GM13976 (cell line): ENCODE measurements at regions not wholly inside any gene's neighbourhood (a gene's known extent, or its start where the extent isn't known, plus 50 kb on each side); places are given as distances from the start of the nearest gene placed in this dataset.
"Not testable (repeated sequence)": the region's sequence is repeated elsewhere in the genome, so short reads cannot be mapped to it uniquely, and the experiment has no call there.

Source experiments
- DNase-seq: peaks from one replicate; pipeline ENCODE4 v3.0.0; 2012; ENCODE audit warnings: low spot score
- in situ Hi-C: fragments of 300-500 bp; cut with MboI; formaldehyde crosslinking; loops from one replicate; pipeline ENCODE4 v1.12.0; 2022; ENCODE audit warnings: low sequenced_read_pairs, mixed read lengths, inconsistent platforms; ENCODE audit not compliant: unreplicated experiment
- TF ChIP-seq, protein P1 (sequence below): IDR thresholded peaks from 2 replicates; pipeline ENCODE4 v1.5.1; 2012; ENCODE audit warnings: borderline replicate concordance, mild to moderate bottlenecking; ENCODE audit not compliant: insufficient read depth; ENCODE audit errors: extremely low read depth, missing control alignments, control extremely low read depth

DNA sequence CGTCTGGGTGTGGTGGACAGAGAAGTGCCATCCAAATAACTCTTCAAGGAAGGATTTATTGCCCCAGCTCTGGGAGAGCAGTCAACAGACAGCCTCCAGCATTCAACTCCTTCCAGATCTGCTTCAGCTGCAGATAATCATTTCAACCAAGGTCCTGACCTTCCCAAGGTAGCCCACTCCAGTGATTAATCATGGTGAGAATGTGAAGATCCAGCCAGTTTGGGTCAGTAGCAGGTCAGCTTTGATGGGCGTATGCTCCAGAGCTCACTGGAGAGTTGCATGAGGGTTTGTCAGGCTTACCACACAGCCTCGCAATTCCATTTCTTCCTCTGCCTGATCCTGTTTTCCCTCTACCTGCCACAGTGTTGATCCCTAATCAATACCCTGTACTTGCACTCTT, 214.5 kb upstream of the ZRANB2 start:
- in situ Hi-C loops, result no loop called here
- no peak for DNase-seq
- TF ChIP-seq, protein P1, sequence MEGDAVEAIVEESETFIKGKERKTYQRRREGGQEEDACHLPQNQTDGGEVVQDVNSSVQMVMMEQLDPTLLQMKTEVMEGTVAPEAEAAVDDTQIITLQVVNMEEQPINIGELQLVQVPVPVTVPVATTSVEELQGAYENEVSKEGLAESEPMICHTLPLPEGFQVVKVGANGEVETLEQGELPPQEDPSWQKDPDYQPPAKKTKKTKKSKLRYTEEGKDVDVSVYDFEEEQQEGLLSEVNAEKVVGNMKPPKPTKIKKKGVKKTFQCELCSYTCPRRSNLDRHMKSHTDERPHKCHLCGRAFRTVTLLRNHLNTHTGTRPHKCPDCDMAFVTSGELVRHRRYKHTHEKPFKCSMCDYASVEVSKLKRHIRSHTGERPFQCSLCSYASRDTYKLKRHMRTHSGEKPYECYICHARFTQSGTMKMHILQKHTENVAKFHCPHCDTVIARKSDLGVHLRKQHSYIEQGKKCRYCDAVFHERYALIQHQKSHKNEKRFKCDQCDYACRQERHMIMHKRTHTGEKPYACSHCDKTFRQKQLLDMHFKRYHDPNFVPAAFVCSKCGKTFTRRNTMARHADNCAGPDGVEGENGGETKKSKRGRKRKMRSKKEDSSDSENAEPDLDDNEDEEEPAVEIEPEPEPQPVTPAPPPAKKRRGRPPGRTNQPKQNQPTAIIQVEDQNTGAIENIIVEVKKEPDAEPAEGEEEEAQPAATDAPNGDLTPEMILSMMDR, result no peak

DNA sequence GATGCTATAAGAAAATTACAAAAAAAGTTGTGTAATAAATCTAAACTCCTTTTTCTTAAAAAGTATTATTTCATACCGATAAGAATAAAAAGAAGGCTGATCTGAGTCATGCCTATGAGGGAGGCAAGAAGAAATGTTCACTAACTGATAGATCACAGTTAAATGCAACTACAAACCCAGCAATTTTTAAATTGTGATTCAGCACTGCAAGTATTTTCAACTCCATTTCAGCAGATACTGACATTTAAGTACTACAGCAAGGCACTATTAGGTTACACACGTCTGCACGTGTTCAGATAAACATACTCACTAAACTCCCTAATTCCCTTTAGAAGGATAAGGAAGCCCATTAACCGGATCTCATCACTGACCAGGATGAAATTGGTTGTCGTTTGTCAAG, 213.3 kb upstream of the ZRANB2 start:
- in situ Hi-C loops, result no loop called here
- TF ChIP-seq, protein P1, result no peak
- no peak for DNase-seq

DNA sequence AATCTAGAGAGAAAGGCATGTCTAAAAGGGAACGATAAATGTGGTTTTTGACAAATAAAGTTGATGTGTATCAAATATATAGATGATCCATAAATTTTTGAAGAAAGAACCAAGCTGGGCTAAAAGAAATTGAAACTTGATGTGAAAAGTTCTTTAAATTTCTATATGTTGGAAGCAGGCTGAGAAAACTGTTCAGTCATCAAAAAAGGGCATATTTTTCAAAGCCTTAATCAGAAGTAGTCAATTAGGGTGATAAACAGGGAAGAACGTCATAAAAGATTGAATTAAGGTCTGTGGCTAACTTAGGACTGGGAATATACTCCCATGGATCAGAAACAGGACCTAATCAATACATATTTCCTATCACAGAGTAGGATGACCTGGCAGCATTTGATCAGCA, 211.4 kb upstream of the ZRANB2 start:
- DNase-seq, result no peak
- in situ Hi-C loops, result no loop called here
- TF ChIP-seq, protein P1, result no peak

DNA sequence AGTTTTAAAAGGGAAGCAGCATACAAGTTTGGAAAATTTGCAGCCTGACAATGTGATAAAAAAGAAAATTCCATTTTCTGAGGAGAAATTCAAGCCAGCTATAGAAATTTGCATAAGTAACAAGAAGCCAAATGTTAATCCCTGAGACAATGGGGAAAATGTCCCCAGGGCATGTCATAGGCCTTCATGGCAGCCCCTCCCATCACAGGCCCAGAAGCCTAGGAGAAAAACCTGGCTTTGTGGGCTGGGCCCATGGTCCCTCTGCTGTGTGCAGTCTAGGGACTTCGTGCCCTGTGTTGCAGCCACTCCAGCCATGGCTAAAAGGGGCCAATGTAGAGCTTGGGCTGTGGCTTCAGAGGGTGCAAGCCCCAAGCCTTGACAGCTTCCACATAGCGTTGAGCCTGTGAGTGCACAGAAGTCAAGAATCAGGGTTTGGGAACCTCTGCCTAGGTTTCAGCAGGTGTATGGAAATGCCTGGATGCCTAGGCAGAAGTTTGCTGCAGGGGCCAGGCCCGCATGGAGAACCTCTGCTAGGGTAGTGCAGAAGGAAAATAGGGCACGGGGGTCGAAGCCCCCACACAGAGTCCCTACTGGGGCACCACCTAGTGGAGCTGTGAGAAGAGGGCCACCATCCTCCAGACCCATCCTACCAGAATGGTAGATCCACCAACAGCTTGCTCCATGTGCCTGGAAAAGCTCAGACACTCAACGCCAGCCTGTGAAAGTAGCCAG, 209.8 kb upstream of the ZRANB2 start:
- DNase-seq, in situ Hi-C loops: not testable (repeated sequence)

DNA sequence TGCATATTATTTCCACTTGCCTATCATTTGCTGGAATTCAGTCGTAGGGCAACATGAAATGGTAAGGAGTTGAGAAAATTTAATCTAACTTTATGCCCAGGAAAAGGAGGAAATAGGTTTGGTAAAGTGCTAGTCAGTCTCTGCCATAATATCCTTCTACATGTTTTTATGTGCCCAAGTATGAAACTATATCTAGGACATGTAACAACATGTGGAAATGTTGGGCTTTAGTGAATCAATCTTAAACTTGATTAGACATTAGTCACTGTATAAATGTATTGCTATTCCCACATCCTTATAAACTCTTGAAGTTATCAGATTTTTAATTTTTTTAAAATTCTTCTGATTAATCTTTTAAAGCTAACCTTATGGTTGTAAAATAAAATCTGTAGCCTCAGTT, 204.7 kb upstream of the ZRANB2 start:
- in situ Hi-C loops, result no loop called here
- DNase-seq, result no peak
- TF ChIP-seq, protein P1, result no peak

DNA sequence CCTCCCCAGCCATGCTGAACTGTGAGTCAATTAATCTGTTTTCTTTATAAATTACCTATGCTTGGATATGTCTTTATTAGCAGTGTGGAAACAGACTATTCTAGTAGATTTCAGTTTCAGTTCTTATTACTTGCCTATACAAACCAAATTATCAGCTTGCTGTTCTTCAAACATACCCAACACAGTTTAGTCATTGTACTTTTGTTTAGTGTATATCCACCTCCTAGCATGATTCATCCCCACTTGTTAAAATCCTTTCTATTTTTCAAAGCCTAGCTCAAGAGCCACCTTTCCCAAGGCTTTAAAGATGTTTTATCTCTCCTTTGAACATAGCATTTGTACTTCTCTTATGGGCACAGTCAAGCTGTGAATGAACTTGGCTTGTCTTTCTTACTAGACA, 195.6 kb upstream of the ZRANB2 start:
- TF ChIP-seq, protein P1, result no peak
- no peak for DNase-seq
- in situ Hi-C loops, result no loop called here

DNA sequence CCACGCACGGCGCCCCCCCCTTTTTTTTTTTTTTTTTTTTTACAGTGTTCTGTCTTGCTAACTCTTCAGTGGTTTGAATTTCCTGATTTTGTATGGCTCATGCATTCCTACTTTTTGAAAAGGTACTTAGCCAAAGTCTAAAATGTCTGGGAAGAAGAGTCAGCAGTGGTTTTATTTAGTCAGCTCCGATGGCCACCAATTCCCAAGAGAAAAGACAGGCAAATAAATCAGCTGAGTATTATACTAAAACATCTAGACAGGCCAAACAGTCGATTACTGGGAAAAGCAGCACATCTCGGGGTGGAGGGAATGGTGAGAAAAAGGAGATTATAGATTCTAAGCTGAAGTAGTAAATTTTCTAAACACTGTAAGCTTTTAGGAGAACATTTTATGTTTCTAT, 192.5 kb upstream of the ZRANB2 start:
- TF ChIP-seq, protein P1, result no peak

More for the DNA sequence above, 192.5 kb upstream of the ZRANB2 start:
- in situ Hi-C loops, result no loop called here
- no peak for DNase-seq
